H1 (cell line): ENCODE measurements at regions not wholly inside any gene's neighbourhood (a gene's known extent, or its start where the extent isn't known, plus 50 kb on each side); places are given as distances from the start of the nearest gene placed in this dataset.

Experiments used
- ASH2L ChIP-seq: fragments of 200-600, 300-600 bp; sonication (generic); IDR thresholded peaks from one replicate; pipeline ENCODE4 v1.7.1; 2017; ENCODE audit warnings: low read length
- BACH1 ChIP-seq: IDR thresholded peaks from 2 replicates; pipeline ENCODE4 v1.6.1; 2012; ENCODE audit warnings: low read length, improper control_type of control experiment
- SP4 ChIP-seq: IDR thresholded peaks from 2 replicates; pipeline ENCODE4 v1.6.1; 2012; ENCODE audit warnings: low read length, inconsistent platforms
- TF ChIP-seq, protein P1 (sequence below): IDR thresholded peaks from 2 replicates; pipeline ENCODE4 v1.6.1; 2012; ENCODE audit warnings: inconsistent platforms
- TF ChIP-seq, protein P2 (sequence below), 3 experiments: IDR thresholded peaks; 1 replicate in 2 of 3; 2 replicates in 1 of 3; pipeline versions ENCODE4 v1.5.1 to v1.6.1; 2011; ENCODE audit warnings: low read length in 3 of 3, mild to moderate bottlenecking in 3 of 3, inconsistent platforms in 2 of 3, low read depth in 1 of 3, moderate library complexity in 1 of 3; ENCODE audit not compliant: insufficient read depth in 1 of 3; ENCODE audit errors: control extremely low read depth in 1 of 3

DNA sequence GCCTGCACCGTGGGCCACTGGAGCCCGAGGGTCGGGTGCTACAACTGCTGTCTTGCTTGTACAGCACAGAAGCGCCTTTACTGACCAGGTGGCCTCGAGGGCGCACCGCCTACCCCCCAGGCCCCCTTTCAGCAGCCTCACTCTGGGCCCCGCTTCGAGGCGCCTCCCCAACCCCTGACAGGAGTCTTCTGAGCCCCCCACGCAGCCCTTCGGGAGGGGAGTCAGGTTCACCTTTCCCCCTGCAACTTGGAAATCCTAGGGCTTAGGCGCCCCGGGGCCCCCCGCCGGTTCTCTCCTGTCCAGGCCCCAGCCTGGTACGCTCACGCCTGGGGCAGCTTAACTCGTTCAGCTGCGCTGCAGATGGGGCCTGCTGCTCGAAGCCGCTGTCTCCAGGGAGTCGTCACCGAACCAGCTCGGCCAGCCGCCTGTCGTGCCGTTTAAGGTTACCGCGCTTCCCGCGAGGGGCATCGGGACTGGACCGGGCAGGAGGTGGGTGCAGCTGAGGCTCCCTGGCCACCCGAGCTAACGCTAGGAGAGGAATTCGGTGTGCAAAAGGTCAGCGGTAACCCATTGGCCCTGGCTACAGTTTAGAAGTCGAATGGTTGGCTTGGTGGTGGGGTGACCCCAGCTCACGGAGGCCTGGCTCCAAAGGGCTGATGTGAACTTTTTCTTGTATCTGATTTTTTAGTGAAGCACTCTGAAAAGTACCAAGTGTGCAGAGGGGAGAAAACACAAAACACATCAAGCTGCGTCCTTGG lies 58.9 kb upstream of the BCOR start (continued):
- TF ChIP-seq SP4 (no peak), BACH1 (no peak), ASH2L (no peak)
- TF ChIP-seq, protein P1, sequence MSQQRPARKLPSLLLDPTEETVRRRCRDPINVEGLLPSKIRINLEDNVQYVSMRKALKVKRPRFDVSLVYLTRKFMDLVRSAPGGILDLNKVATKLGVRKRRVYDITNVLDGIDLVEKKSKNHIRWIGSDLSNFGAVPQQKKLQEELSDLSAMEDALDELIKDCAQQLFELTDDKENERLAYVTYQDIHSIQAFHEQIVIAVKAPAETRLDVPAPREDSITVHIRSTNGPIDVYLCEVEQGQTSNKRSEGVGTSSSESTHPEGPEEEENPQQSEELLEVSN, result 0 out of 2 replicates have a peak, but pooled peaks have one; percentile 47
- TF ChIP-seq, protein P2, sequence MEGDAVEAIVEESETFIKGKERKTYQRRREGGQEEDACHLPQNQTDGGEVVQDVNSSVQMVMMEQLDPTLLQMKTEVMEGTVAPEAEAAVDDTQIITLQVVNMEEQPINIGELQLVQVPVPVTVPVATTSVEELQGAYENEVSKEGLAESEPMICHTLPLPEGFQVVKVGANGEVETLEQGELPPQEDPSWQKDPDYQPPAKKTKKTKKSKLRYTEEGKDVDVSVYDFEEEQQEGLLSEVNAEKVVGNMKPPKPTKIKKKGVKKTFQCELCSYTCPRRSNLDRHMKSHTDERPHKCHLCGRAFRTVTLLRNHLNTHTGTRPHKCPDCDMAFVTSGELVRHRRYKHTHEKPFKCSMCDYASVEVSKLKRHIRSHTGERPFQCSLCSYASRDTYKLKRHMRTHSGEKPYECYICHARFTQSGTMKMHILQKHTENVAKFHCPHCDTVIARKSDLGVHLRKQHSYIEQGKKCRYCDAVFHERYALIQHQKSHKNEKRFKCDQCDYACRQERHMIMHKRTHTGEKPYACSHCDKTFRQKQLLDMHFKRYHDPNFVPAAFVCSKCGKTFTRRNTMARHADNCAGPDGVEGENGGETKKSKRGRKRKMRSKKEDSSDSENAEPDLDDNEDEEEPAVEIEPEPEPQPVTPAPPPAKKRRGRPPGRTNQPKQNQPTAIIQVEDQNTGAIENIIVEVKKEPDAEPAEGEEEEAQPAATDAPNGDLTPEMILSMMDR (IDR thresholded peaks at IDR 0.05; ENCODE audit: control extremely low read depth in 1 of 3, insufficient read depth in 1 of 3, low read depth in 1 of 3, low read length in 3 of 3), result no peak
- TF ChIP-seq, all 59 proteins: peak for 4
